HEK293 (cell line): ENCODE measurements at regions not wholly inside any gene's neighbourhood (a gene's known extent, or its start where the extent isn't known, plus 50 kb on each side); places are given as distances from the start of the nearest gene placed in this dataset.
"Not testable (repeated sequence)": the region's sequence is repeated elsewhere in the genome, so short reads cannot be mapped to it uniquely, and the experiment has no call there.

Experiments
- CTCF ChIA-PET: fragments of 350-600 bp; formaldehyde crosslinking; extraction: SDS; loops from one replicate; lab custom pipeline; 2021; ENCODE audit warnings: antibody characterized with exemption; lab: Yijun Ruan, JAX
- POLR2A ChIA-PET: fragments of 300-600 bp; formaldehyde crosslinking; extraction: SDS; loops from one replicate; lab custom pipeline; 2020; ENCODE audit warnings: antibody characterized with exemption, inconsistent platforms; lab: Yijun Ruan, JAX
- H3K27ac ChIP-seq: fragments of 200-500 bp; sonication (Bioruptor generic); 2 replicates; pipeline ENCODE4 v1.5.1; 2014; ENCODE audit warnings: low read depth, low read length, control low read depth, inconsistent platforms; ENCODE audit errors: extremely low read depth
- H3K36me3 ChIP-seq, 2 experiments: fragments of 200-500 bp in 1 of 2; sonication (Bioruptor generic) in 1 of 2; 1 replicate in 1 of 2; 2 replicates in 1 of 2; pipeline ENCODE4 v1.5.1; 2014 to 2017; ENCODE audit warnings: inconsistent platforms in 2 of 2, low read length in 2 of 2; ENCODE audit not compliant: control insufficient read depth in 2 of 2, insufficient read depth in 1 of 2
- H3K4me1 ChIP-seq: fragments of 200-500 bp; sonication (Bioruptor generic); 2 replicates; pipeline ENCODE4 v1.5.1; 2014; ENCODE audit warnings: mild to moderate bottlenecking, low read length, inconsistent platforms; ENCODE audit not compliant: control insufficient read depth, insufficient read depth
- H3K4me3 ChIP-seq: 2 replicates; pipeline ENCODE4 v1.5.1; 2011; ENCODE audit warnings: low read depth, mild to moderate bottlenecking, control low read depth, low read length, moderate library complexity
- H3K9me3 ChIP-seq: fragments of 200-500 bp; sonication (Bioruptor generic); 2 replicates; pipeline ENCODE4 v1.5.1; 2014; ENCODE audit warnings: low read depth, low read length, inconsistent platforms; ENCODE audit not compliant: control insufficient read depth, insufficient read depth
- FEZF1 ChIP-seq: fragments of 450-650 bp; formaldehyde crosslinking; IDR thresholded peaks from 2 replicates; pipeline ENCODE4 v1.5.1; 2016; ENCODE audit warnings: missing biosample characterization, missing genetic modification characterization
- GLI2 ChIP-seq: fragments of 450-650 bp; formaldehyde crosslinking; IDR thresholded peaks from 2 replicates; pipeline ENCODE4; 2017; ENCODE audit warnings: missing biosample characterization, missing genetic modification characterization, low read depth, borderline replicate concordance
- OSR2 ChIP-seq: fragments of 450-650 bp; formaldehyde crosslinking; IDR thresholded peaks from 2 replicates; pipeline ENCODE4 v1.5.1; 2016; ENCODE audit warnings: missing biosample characterization, missing genetic modification characterization
- OVOL3 ChIP-seq: fragments of 450-650 bp; formaldehyde crosslinking; IDR thresholded peaks from 2 replicates; pipeline ENCODE4 v1.5.1; 2016; ENCODE audit warnings: missing biosample characterization, missing genetic modification characterization
- PATZ1 ChIP-seq: fragments of 450-650 bp; formaldehyde crosslinking; IDR thresholded peaks from 2 replicates; pipeline ENCODE4 v1.5.1; 2016; ENCODE audit warnings: missing biosample characterization, missing genetic modification characterization
- PBX3 ChIP-seq: sonication (generic); formaldehyde crosslinking; IDR thresholded peaks from 2 replicates; pipeline ENCODE4 v1.8.1; 2022; ENCODE audit warnings: mild to moderate bottlenecking, moderate library complexity, missing genetic modification reagents
- ZNF140 ChIP-seq: fragments of 450-650 bp; formaldehyde crosslinking; IDR thresholded peaks from 2 replicates; pipeline ENCODE4 v1.5.1; 2016; ENCODE audit warnings: missing biosample characterization, missing genetic modification characterization
- ZNF148 ChIP-seq: fragments of 450-650 bp; formaldehyde crosslinking; IDR thresholded peaks from 2 replicates; pipeline ENCODE4 v1.5.0; 2017; ENCODE audit warnings: missing biosample characterization, missing genetic modification characterization, borderline replicate concordance
- ZNF175 ChIP-seq: fragments of 450-650 bp; formaldehyde crosslinking; IDR thresholded peaks from 2 replicates; pipeline ENCODE4 v1.5.1; 2016; ENCODE audit warnings: missing biosample characterization, missing genetic modification characterization
- ZNF211 ChIP-seq: fragments of 450-650 bp; formaldehyde crosslinking; IDR thresholded peaks from 2 replicates; pipeline ENCODE4 v1.5.1; 2016; ENCODE audit warnings: low read depth, missing biosample characterization, missing genetic modification characterization
- ZNF221 ChIP-seq: fragments of 450-650 bp; formaldehyde crosslinking; IDR thresholded peaks from 2 replicates; pipeline ENCODE4 v1.5.1; 2017; ENCODE audit warnings: missing biosample characterization, missing genetic modification characterization, borderline replicate concordance
- ZNF239 ChIP-seq: fragments of 450-650 bp; formaldehyde crosslinking; IDR thresholded peaks from 2 replicates; pipeline ENCODE4 v1.5.1; 2016; ENCODE audit warnings: missing biosample characterization, missing genetic modification characterization
- ZNF280D ChIP-seq: fragments of 450-650 bp; formaldehyde crosslinking; IDR thresholded peaks from 2 replicates; pipeline ENCODE4 v1.5.1; 2016; ENCODE audit warnings: missing biosample characterization, missing genetic modification characterization
- ZNF302 ChIP-seq: fragments of 450-650 bp; formaldehyde crosslinking; IDR thresholded peaks from 2 replicates; pipeline ENCODE4 v1.5.1; 2016; ENCODE audit warnings: missing biosample characterization, missing genetic modification characterization, low read depth
- ZNF341 ChIP-seq: fragments of 450-650 bp; formaldehyde crosslinking; IDR thresholded peaks from 2 replicates; pipeline ENCODE4; 2016; ENCODE audit warnings: low read depth, missing biosample characterization, missing genetic modification characterization
- ZNF394 ChIP-seq: fragments of 450-650 bp; formaldehyde crosslinking; IDR thresholded peaks from 2 replicates; pipeline ENCODE4 v1.5.1; 2016; ENCODE audit warnings: missing biosample characterization, missing genetic modification characterization, mild to moderate bottlenecking, moderate library complexity, borderline replicate concordance
- ZNF548 ChIP-seq: fragments of 450-650 bp; formaldehyde crosslinking; IDR thresholded peaks from 2 replicates; pipeline ENCODE4 v1.5.1; 2016; ENCODE audit warnings: missing biosample characterization, missing genetic modification characterization
- ZNF580 ChIP-seq: fragments of 450-650 bp; formaldehyde crosslinking; IDR thresholded peaks from 2 replicates; pipeline ENCODE4 v1.5.1; 2016; ENCODE audit warnings: missing biosample characterization, missing genetic modification characterization
- ZNF624 ChIP-seq: fragments of 450-650 bp; formaldehyde crosslinking; IDR thresholded peaks from 2 replicates; pipeline ENCODE4 v1.5.1; 2017; ENCODE audit warnings: missing biosample characterization, missing genetic modification characterization
- ZNF664 ChIP-seq: fragments of 450-650 bp; formaldehyde crosslinking; IDR thresholded peaks from 2 replicates; pipeline ENCODE4 v1.5.1; 2016; ENCODE audit warnings: missing biosample characterization, missing genetic modification characterization
- ZSCAN16 ChIP-seq: fragments of 450-650 bp; formaldehyde crosslinking; IDR thresholded peaks from 2 replicates; pipeline ENCODE4 v1.5.1; 2016; ENCODE audit warnings: missing biosample characterization, missing genetic modification characterization

GRCh38 chr2:111250448-111251030 is 129.8 kb downstream of the BCL2L11 start:
- Histone ChIP-seq H3K36me3 (no peaks in the 10 kb centered on the region), H3K27ac (no peak overlapping the region), H3K4me3 (no peak overlapping the region), H3K4me1 (no peaks in the 10 kb centered on the region), H3K9me3 (no peaks in the 10 kb centered on the region)
- CTCF ChIA-PET: no interaction called here
- POLR2A ChIA-PET: no interaction called here
- TF ChIP-seq OSR2 (tag by site-specific recombination) (no peak), ZNF341 (tag by site-specific recombination) (no peak), ZNF302 (no peak), PBX3 (no peak), ZNF548 (tag by site-specific recombination) (no peak), ZNF211 (no peak), ZNF148 (tag by site-specific recombination) (no peak), ZNF175 (tag by site-specific recombination) (no peak)
- TF ChIP-seq, all 188 proteins: peak for 0

- CTCF ChIA-PET: no interaction called here
- no peak for TF ChIP-seq FEZF1 (tag by site-specific recombination)
- no peak for TF ChIP-seq ZSCAN16 (tag by site-specific recombination)
- TF ChIP-seq ZNF140 (tag by site-specific recombination): no peak
- TF ChIP-seq ZNF239: no peak
- POLR2A ChIA-PET: no interaction called here
- Histone ChIP-seq H3K9me3 (no peaks in the 10 kb centered on the region), H3K36me3 (no peaks in the 10 kb centered on the region), H3K27ac (no peak overlapping the region), H3K4me3 (no peak overlapping the region), H3K4me1 (no peaks in the 10 kb centered on the region)
Observed at GRCh38 chr2:111251711-111252110, 131.0 kb downstream of the BCL2L11 start.

- Histone ChIP-seq H3K4me1 (no peaks in the 10 kb centered on the region), H3K36me3 (no peaks in the 10 kb centered on the region), H3K4me3 (no peak overlapping the region), H3K27ac (no peak overlapping the region), H3K9me3 (no peaks in the 10 kb centered on the region)
- TF ChIP-seq PATZ1 (tag by site-specific recombination): no peak
- no peak for TF ChIP-seq ZNF394 (tag by site-specific recombination)
- no peak for TF ChIP-seq OVOL3
- TF ChIP-seq ZNF664 (tag by site-specific recombination): no peak
- TF ChIP-seq ZNF280D (tag by site-specific recombination): no peak
- no peak for TF ChIP-seq ZNF580 (tag by site-specific recombination)
- TF ChIP-seq ZNF221: no peak
- TF ChIP-seq GLI2 (tag by site-specific recombination): no peak
- TF ChIP-seq ZNF624 (tag by site-specific recombination): no peak
- CTCF ChIA-PET: no interaction called here
- POLR2A ChIA-PET: no interaction called here
Observed at GRCh38 chr2:111252436-111252835, 131.7 kb downstream of the BCL2L11 start.

- H3K4me3 ChIP-seq, H3K27ac ChIP-seq, H3K4me1 ChIP-seq, CTCF ChIA-PET, POLR2A ChIA-PET, H3K36me3 ChIP-seq, H3K9me3 ChIP-seq: not testable (repeated sequence)
Observed at GRCh38 chr2:111254916-111255315, 134.2 kb downstream of the BCL2L11 start.
